HT1080 (cell line): ENCODE measurements at regions not wholly inside any gene's neighbourhood (a gene's known extent, or its start where the extent isn't known, plus 50 kb on each side); places are given as distances from the start of the nearest gene placed in this dataset.
A peak's percentile ranks its signal among the peaks of the same experiment; 100 is the strongest.

Experiments
- DNase-seq: peaks from one replicate; pipeline ENCODE4 v3.0.0-alpha.2; 2015; ENCODE audit warnings: low read depth

- no peak for DNase-seq
Measured at GRCh38 chr15:95887666-95888390, 442.7 kb upstream of the NR2F2 start.

- DNase-seq: no peak
Measured at GRCh38 chr15:95888762-95889161, 441.7 kb upstream of the NR2F2 start.

GRCh38 chr15:95894407-95894956, 436.0 kb upstream of the NR2F2 start:
- no peak for DNase-seq

GRCh38 chr15:95895508-95895907, 435.0 kb upstream of the NR2F2 start:
- DNase-seq: no peak

- DNase-seq: no peak
Measured at GRCh38 chr15:95897651-95898050, 432.8 kb upstream of the NR2F2 start.

- DNase-seq: no peak
Measured at GRCh38 chr15:95898761-95899160, 431.7 kb upstream of the NR2F2 start.

- DNase-seq: no peak
Measured at GRCh38 chr15:95901271-95901670, 429.2 kb upstream of the NR2F2 start.

GRCh38 chr15:95902606-95903005, 427.9 kb upstream of the NR2F2 start:
- DNase-seq: no peak

GRCh38 chr15:95903352-95903751, 427.1 kb upstream of the NR2F2 start:
- DNase-seq: no peak

GRCh38 chr15:95910643-95911212, 419.8 kb upstream of the NR2F2 start:
- DNase-seq: no peak

- no peak for DNase-seq
Measured at GRCh38 chr15:95911570-95912279, 418.8 kb upstream of the NR2F2 start.

GRCh38 chr15:95912280-95912625, 418.2 kb upstream of the NR2F2 start:
- peak; percentile 11 for DNase-seq

- no peak for DNase-seq
Measured at GRCh38 chr15:95912728-95913127, 417.8 kb upstream of the NR2F2 start.

GRCh38 chr15:95916568-95916967, 413.9 kb upstream of the NR2F2 start:
- DNase-seq: no peak

GRCh38 chr15:95918525-95918924, 412.0 kb upstream of the NR2F2 start:
- no peak for DNase-seq

GRCh38 chr15:95919460-95919859, 411.0 kb upstream of the NR2F2 start:
- DNase-seq: no peak

- DNase-seq: no peak
Measured at GRCh38 chr15:95921404-95921803, 409.1 kb upstream of the NR2F2 start.

- peak; percentile 11 for DNase-seq
Measured at GRCh38 chr15:95922431-95922830, 408.1 kb upstream of the NR2F2 start.

- no peak for DNase-seq
Measured at GRCh38 chr15:95923792-95924191, 406.7 kb upstream of the NR2F2 start.

GRCh38 chr15:95928822-95929221, 401.7 kb upstream of the NR2F2 start:
- DNase-seq: no peak

- peak; percentile 45 for DNase-seq
Measured at GRCh38 chr15:95929232-95929846, 401.2 kb upstream of the NR2F2 start.
